ENCODE measurements at regions not wholly inside any gene's neighbourhood (a gene's known extent, or its start where the extent isn't known, plus 50 kb on each side); places are given as distances from the start of the nearest gene placed in this dataset.

- no peak overlapping the region for H3K4me3 Mint-ChIP-seq (ENCODE audit: low read depth)
- TF ChIP-seq, protein P1, sequence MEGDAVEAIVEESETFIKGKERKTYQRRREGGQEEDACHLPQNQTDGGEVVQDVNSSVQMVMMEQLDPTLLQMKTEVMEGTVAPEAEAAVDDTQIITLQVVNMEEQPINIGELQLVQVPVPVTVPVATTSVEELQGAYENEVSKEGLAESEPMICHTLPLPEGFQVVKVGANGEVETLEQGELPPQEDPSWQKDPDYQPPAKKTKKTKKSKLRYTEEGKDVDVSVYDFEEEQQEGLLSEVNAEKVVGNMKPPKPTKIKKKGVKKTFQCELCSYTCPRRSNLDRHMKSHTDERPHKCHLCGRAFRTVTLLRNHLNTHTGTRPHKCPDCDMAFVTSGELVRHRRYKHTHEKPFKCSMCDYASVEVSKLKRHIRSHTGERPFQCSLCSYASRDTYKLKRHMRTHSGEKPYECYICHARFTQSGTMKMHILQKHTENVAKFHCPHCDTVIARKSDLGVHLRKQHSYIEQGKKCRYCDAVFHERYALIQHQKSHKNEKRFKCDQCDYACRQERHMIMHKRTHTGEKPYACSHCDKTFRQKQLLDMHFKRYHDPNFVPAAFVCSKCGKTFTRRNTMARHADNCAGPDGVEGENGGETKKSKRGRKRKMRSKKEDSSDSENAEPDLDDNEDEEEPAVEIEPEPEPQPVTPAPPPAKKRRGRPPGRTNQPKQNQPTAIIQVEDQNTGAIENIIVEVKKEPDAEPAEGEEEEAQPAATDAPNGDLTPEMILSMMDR (IDR thresholded peaks at IDR 0.05; ENCODE audit: unreplicated experiment) = peak; percentile 35
- H3K4me1 Mint-ChIP-seq (ENCODE audit: low read depth) = no peaks in the 10 kb centered on the region
- H3K27ac Mint-ChIP-seq = no peak overlapping the region
- no peaks in the 10 kb centered on the region for H3K36me3 Mint-ChIP-seq (ENCODE audit: insufficient read depth)
- H3K27me3 Mint-ChIP-seq = no peaks in the 10 kb centered on the region
- H3K9me3 Mint-ChIP-seq (ENCODE audit: low read depth) = no peaks in the 10 kb centered on the region
- no peak for DNase-seq (ENCODE audit: low spot score, unreplicated experiment)
Measured at GRCh38 chr1:79617777-79618176, 611.2 kb upstream of the ADGRL4 start.

DNA sequence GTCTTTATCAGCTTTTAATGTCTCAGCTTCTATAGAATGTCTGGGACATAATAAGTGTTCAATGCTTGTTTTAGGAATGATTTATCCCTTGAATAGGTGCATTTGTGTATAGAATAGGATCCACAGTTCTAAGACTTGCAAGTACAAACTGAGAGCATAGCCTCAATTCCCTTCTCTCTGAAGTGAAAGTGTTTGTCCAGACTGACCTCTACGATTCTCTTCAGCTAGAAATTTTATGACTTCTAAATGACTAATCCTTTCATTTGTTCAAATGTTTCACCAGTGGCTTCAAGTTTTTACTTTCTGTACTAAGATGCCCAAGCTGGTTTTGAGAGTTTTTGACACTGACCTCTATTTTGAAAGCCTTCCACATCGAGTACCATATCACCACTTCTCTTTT, 608.2 kb upstream of the ADGRL4 start:
- TF ChIP-seq, protein P1 (IDR thresholded peaks at IDR 0.05; ENCODE audit: unreplicated experiment) = no peak
- H3K4me1 Mint-ChIP-seq (ENCODE audit: low read depth) = no peaks in the 10 kb centered on the region
- H3K36me3 Mint-ChIP-seq (ENCODE audit: insufficient read depth) = no peaks in the 10 kb centered on the region
- no peak overlapping the region for H3K27ac Mint-ChIP-seq
- H3K9me3 Mint-ChIP-seq (ENCODE audit: low read depth) = no peaks in the 10 kb centered on the region
- DNase-seq (ENCODE audit: low spot score, unreplicated experiment) = no peak
- no peak overlapping the region for H3K4me3 Mint-ChIP-seq (ENCODE audit: low read depth)
- no peaks in the 10 kb centered on the region for H3K27me3 Mint-ChIP-seq

GRCh38 chr1:79614106-79614505, 607.6 kb upstream of the ADGRL4 start:
- H3K4me3 Mint-ChIP-seq (ENCODE audit: low read depth) = no peak overlapping the region
- no peaks in the 10 kb centered on the region for H3K27me3 Mint-ChIP-seq

GRCh38 chr1:79613046-79613445, 606.5 kb upstream of the ADGRL4 start:
- H3K9me3 Mint-ChIP-seq (ENCODE audit: low read depth) = no peaks in the 10 kb centered on the region
- no peaks in the 10 kb centered on the region for H3K36me3 Mint-ChIP-seq (ENCODE audit: insufficient read depth)
- H3K27me3 Mint-ChIP-seq = no peaks in the 10 kb centered on the region
- no peak for DNase-seq (ENCODE audit: low spot score, unreplicated experiment)
- TF ChIP-seq, protein P1 (IDR thresholded peaks at IDR 0.05; ENCODE audit: unreplicated experiment) = no peak
- H3K27ac Mint-ChIP-seq = no peak overlapping the region
- H3K4me1 Mint-ChIP-seq (ENCODE audit: low read depth) = no peaks in the 10 kb centered on the region
- H3K4me3 Mint-ChIP-seq (ENCODE audit: low read depth) = no peak overlapping the region

More at GRCh38 chr1:79614106-79614505, 607.6 kb upstream of the ADGRL4 start:
- TF ChIP-seq, protein P1 (IDR thresholded peaks at IDR 0.05; ENCODE audit: unreplicated experiment) = no peak
- Mint-ChIP-seq H3K27ac (no peak overlapping the region), H3K4me1 (ENCODE audit: low read depth) (no peaks in the 10 kb centered on the region), H3K36me3 (ENCODE audit: insufficient read depth) (no peaks in the 10 kb centered on the region), H3K9me3 (ENCODE audit: low read depth) (no peaks in the 10 kb centered on the region)
- DNase-seq (ENCODE audit: low spot score, unreplicated experiment) = no peak

DNA sequence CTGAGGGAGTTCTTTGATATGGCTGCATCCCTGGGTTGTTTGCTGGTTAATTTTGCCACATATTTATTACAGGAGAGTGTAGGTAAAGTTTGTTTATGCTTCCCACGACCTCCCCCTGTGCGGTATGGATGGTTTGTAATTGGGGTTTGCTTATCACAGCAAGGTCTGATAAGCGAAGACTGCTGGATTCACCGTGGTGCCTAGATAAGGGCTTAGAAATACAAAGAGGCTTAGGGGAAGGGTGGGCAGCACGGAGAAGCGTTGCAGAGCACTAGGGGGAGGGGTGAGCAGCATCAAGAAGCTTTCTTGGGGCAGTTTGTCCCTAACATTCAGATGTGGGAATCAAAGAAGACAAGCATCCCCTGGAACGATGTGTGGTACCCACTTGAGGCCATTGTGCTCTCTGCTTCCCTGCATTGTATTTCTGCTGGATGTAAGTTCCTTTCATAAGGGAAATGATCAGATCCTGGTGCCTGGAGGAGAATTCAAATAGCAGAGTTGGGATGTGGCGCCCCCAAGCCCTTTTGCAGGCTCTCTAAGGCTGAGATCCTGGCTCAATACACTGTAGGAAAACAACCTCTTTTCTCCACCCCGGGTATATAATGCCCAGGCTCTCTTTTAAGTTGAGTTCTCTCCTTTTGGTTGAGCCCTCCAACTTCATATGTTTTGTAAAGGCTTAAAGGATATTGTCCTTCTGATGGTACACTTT, 598.1 kb upstream of the ADGRL4 start:
- Mint-ChIP-seq H3K36me3 (ENCODE audit: insufficient read depth) (no peaks in the 10 kb centered on the region), H3K4me3 (ENCODE audit: low read depth) (no peak overlapping the region), H3K9me3 (ENCODE audit: low read depth) (peaks cover 6% of the 10 kb centered on the region), H3K4me1 (ENCODE audit: low read depth) (peaks cover 13% of the 10 kb centered on the region), H3K27ac (no peak overlapping the region), H3K27me3 (no peaks in the 10 kb centered on the region)
- TF ChIP-seq, protein P1 (IDR thresholded peaks at IDR 0.05; ENCODE audit: unreplicated experiment) = no peak
- DNase-seq (ENCODE audit: low spot score, unreplicated experiment) = no peak
